MM.1S (cell line): ENCODE measurements at regions not wholly inside any gene's neighbourhood (a gene's known extent, or its start where the extent isn't known, plus 50 kb on each side); places are given as distances from the start of the nearest gene placed in this dataset.

ENCODE experiments used
- CTCF ChIP-seq: fragments of 300-600 bp; sonication (generic); IDR thresholded peaks from 2 replicates; pipeline ENCODE4 v1.5.1; 2016; ENCODE audit warnings: antibody characterized with exemption, low read length, mixed read lengths
- EZH2 ChIP-seq: fragments of 300-600 bp; sonication (generic); optimal IDR thresholded peaks from 2 replicates; pipeline ENCODE3; 2017; ENCODE audit warnings: low read depth, mild to moderate bottlenecking, antibody characterized with exemption, low read length, mixed read lengths

- TF ChIP-seq CTCF (no peak), EZH2 (no peak)
These were observed 93.4 kb downstream of the RRAGC start for GRCh38 chr1:38766125-38766524.
